A549 (cell line): ENCODE measurements at regions not wholly inside any gene's neighbourhood (a gene's known extent, or its start where the extent isn't known, plus 50 kb on each side); places are given as distances from the start of the nearest gene placed in this dataset.

Source experiments
- ATAC-seq, 2 experiments: fragments of 200-7000 bp in 1 of 2; fragments of >200 bp in 1 of 2; cut with Nextera tagmentation in 1 of 2; cut with Tn5 transposase in 1 of 2; 3 replicates each; pipeline versions ENCODE4 v1.8.0 to v1.9.1; 2018 to 2020; ENCODE audit warnings: mild to moderate bottlenecking in 1 of 2, moderate library complexity in 1 of 2
- CTCF ChIA-PET: fragments of 300-600 bp; sonication (Branson Sonifier 250); formaldehyde crosslinking; extraction: SDS; loops from one replicate; lab custom pipeline; 2021; ENCODE audit warnings: antibody characterized with exemption, inconsistent platforms; lab: Yijun Ruan, JAX
- POLR2A ChIA-PET: fragments of 350-600 bp; formaldehyde crosslinking; extraction: SDS; loops from one replicate; lab custom pipeline; 2021; ENCODE audit warnings: antibody characterized with exemption, inconsistent platforms; lab: Yijun Ruan, JAX
- DNase-seq, 2 experiments: peaks; one replicate each; pipeline versions ENCODE4 v3.0.0 to v3.0.0-alpha.2; 2011 to 2016; ENCODE audit warnings: low read depth in 1 of 2, low spot score in 1 of 2
- FAIRE-seq: peaks from 2 replicates; lab custom pipeline; 2011; peaks lifted over from hg19 to GRCh38; lab: Jason Lieb, UNC
- H3K27ac ChIP-seq, 2 experiments: fragments of >200 bp; sonication (Bioruptor Twin); formaldehyde crosslinking; 3 replicates each; pipeline ENCODE4 v1.5.1; 2016 to 2017
- H3K4me1 ChIP-seq: fragments of >200 bp; sonication (Bioruptor Twin); formaldehyde crosslinking; 3 replicates; pipeline ENCODE4 v1.6.1; 2016
- H3K4me2 ChIP-seq: fragments of >200 bp; sonication (Bioruptor Twin); formaldehyde crosslinking; 3 replicates; pipeline ENCODE4 v1.6.1; 2016
- H3K4me3 ChIP-seq: fragments of >200 bp; sonication (Bioruptor Twin); formaldehyde crosslinking; 3 replicates; pipeline ENCODE4 v1.5.1; 2016
- H3K9me3 ChIP-seq: fragments of >200 bp; sonication (Bioruptor Twin); formaldehyde crosslinking; 3 replicates; pipeline ENCODE4 v1.6.1; 2016
- BHLHE40 ChIP-seq: IDR thresholded peaks from 2 replicates; pipeline ENCODE4 v1.6.1; 2012; ENCODE audit warnings: low read depth, low read length, inconsistent platforms
- CEBPB ChIP-seq, 2 experiments: fragments of >200 bp in 1 of 2; sonication (Bioruptor Twin) in 1 of 2; formaldehyde crosslinking in 1 of 2; IDR thresholded peaks; 2 replicates each; pipeline ENCODE4 v1.6.1; 2012 to 2016
- EP300 ChIP-seq, 2 experiments: fragments of >200 bp; sonication (Bioruptor Twin); formaldehyde crosslinking; IDR thresholded peaks; 2 replicates in 1 of 2; 3 replicates in 1 of 2; pipeline ENCODE4 v1.6.1; 2016 to 2017
- GATA3 ChIP-seq: IDR thresholded peaks from 2 replicates; pipeline ENCODE4 v1.6.1; 2012; ENCODE audit warnings: borderline replicate concordance
- HEYL ChIP-seq: fragments of 250-450 bp; sonication (Bioruptor Pico); IDR thresholded peaks from 2 replicates; pipeline ENCODE4 v1.8.0; 2021; ENCODE audit warnings: mild to moderate bottlenecking, moderate library complexity
- HOXB5 ChIP-seq: fragments of 250-450 bp; sonication (Bioruptor Pico); IDR thresholded peaks from 2 replicates; pipeline ENCODE4 v1.5.0; 2020; ENCODE audit warnings: mild to moderate bottlenecking, moderate library complexity
- JUNB ChIP-seq: fragments of >200 bp; sonication (Bioruptor Twin); formaldehyde crosslinking; IDR thresholded peaks from 2 replicates; pipeline ENCODE4 v1.6.1; 2016
- KDM1A ChIP-seq: fragments of 200-600 bp; sonication (generic); IDR thresholded peaks from 2 replicates; pipeline ENCODE4 v1.6.1; 2016; ENCODE audit warnings: low read depth, mild to moderate bottlenecking
- MAZ ChIP-seq: fragments of 150-350 bp; IDR thresholded peaks from 2 replicates; pipeline ENCODE4 v1.6.1; 2014; ENCODE audit warnings: antibody characterized with exemption, low read depth, low read length, borderline replicate concordance
- MYC ChIP-seq: IDR thresholded peaks from 2 replicates; pipeline ENCODE4 v1.6.1; 2012; ENCODE audit warnings: mild to moderate bottlenecking, inconsistent platforms, low read length, improper control_type of control experiment, borderline replicate concordance
- NFE2L2 ChIP-seq: fragments of 150-350 bp; conservative IDR thresholded peaks from 2 replicates; pipeline ENCODE4 v1.6.1; 2014; ENCODE audit warnings: low read length
- POLR2A ChIP-seq: IDR thresholded peaks from 2 replicates; pipeline ENCODE4 v1.6.1; 2012; ENCODE audit warnings: mild to moderate bottlenecking, low read length
- POLR2AphosphoS2 ChIP-seq: conservative IDR thresholded peaks from 2 replicates; pipeline ENCODE4 v1.6.1; 2012; ENCODE audit warnings: low read length, improper control_type of control experiment, inconsistent platforms
- RAD21 ChIP-seq, 2 experiments: fragments of >200 bp in 1 of 2; sonication (Bioruptor Twin) in 1 of 2; formaldehyde crosslinking in 1 of 2; IDR thresholded peaks in 1 of 2; conservative IDR thresholded peaks in 1 of 2; 2 replicates in 1 of 2; 3 replicates in 1 of 2; pipeline ENCODE4 v1.6.1; 2012 to 2018; ENCODE audit warnings: inconsistent platforms in 1 of 2
- RNF2 ChIP-seq: fragments of 200-600 bp; sonication (generic); IDR thresholded peaks from 2 replicates; pipeline ENCODE4 v1.6.1; 2016; ENCODE audit warnings: low read depth, mild to moderate bottlenecking, antibody characterized with exemption, moderate library complexity, borderline replicate concordance
- SMC3 ChIP-seq: fragments of >200 bp; sonication (Bioruptor Twin); formaldehyde crosslinking; IDR thresholded peaks from 3 replicates; pipeline ENCODE4 v1.6.1; 2018; ENCODE audit warnings: inconsistent platforms
- SREBF2 ChIP-seq: fragments of 450-650 bp; IDR thresholded peaks from 2 replicates; pipeline ENCODE4 v1.6.1; 2014; ENCODE audit warnings: mild to moderate bottlenecking, moderate library complexity
- WGBS: methylation state at CpG from one replicate; pipeline ENCODE4 v1.1.6; 2017; ENCODE audit errors: missing lambda C conversion rate; 5-methylcytosine and 5-hydroxymethylcytosine counted together
- TF ChIP-seq, protein P1 (sequence below): fragments of >200 bp; sonication (Bioruptor Twin); formaldehyde crosslinking; IDR thresholded peaks from 2 replicates; pipeline ENCODE4 v1.6.1; 2016
- TF ChIP-seq, protein P2 (sequence below): fragments of >200 bp; sonication (Bioruptor Twin); formaldehyde crosslinking; IDR thresholded peaks from 3 replicates; pipeline ENCODE4 v1.5.1; 2016
- TF ChIP-seq, protein P3 (sequence below): fragments of 250-450 bp; sonication (Bioruptor Pico); IDR thresholded peaks from 2 replicates; pipeline ENCODE4 v1.5.0; 2020; ENCODE audit warnings: low read depth, mild to moderate bottlenecking, moderate library complexity
- TF ChIP-seq, protein P4 (sequence below): IDR thresholded peaks from 2 replicates; pipeline ENCODE4 v1.6.1; 2012; ENCODE audit warnings: low read depth, borderline replicate concordance
- TF ChIP-seq, protein P5 (sequence below): fragments of >200 bp; sonication (Bioruptor Twin); formaldehyde crosslinking; IDR thresholded peaks from 3 replicates; pipeline ENCODE4 v1.6.1; 2016

DNA sequence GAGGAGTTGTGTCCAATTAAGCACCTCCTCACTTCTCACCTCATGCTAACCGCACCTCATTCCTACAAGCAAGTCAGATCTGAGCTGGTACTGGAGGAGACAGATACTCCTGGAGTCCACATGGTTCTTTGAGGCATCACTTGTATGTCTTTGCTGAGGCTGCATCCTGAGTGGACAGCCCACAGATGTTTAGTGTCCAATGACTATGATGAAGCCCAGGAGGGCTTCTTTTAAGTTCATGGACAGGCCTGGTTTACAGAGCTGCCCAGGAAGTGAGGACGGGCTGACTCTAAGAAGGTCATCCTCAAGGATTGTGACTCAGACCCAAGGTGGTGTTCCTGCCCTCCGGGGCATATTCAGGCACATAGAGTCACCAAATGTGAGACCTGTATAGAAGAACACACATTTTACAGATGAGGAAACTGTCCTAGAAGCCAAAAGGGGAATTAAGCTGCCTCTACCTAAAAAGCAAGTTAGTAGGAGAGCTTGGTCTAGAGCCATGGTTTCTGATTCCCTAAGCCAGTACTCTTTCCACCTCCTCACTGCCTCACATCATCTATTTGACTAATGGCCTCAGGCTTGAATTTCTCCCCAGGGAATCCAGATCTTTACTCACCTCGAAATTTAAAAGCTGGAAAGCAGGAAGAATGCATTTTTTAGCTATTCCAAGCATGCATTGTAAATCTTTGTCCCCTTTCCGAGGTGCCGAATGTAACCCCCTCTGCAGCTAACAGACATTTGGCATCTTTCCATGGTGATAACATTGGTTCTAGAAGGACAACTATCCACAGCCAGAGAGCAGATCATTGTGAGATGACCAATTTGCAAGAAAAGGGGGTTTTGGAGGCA, 228.1 kb downstream of the OMA1 start (continued):
- no peak for TF ChIP-seq EP300 (IDR thresholded peaks at IDR 0.05)
- no peak for TF ChIP-seq KDM1A
- TF ChIP-seq, protein P1, sequence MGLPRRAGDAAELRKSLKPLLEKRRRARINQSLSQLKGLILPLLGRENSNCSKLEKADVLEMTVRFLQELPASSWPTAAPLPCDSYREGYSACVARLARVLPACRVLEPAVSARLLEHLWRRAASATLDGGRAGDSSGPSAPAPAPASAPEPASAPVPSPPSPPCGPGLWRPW: no peak
- no peak for TF ChIP-seq CEBPB (IDR thresholded peaks at IDR 0.05)
- TF ChIP-seq RNF2: no peak
- TF ChIP-seq, protein P2, sequence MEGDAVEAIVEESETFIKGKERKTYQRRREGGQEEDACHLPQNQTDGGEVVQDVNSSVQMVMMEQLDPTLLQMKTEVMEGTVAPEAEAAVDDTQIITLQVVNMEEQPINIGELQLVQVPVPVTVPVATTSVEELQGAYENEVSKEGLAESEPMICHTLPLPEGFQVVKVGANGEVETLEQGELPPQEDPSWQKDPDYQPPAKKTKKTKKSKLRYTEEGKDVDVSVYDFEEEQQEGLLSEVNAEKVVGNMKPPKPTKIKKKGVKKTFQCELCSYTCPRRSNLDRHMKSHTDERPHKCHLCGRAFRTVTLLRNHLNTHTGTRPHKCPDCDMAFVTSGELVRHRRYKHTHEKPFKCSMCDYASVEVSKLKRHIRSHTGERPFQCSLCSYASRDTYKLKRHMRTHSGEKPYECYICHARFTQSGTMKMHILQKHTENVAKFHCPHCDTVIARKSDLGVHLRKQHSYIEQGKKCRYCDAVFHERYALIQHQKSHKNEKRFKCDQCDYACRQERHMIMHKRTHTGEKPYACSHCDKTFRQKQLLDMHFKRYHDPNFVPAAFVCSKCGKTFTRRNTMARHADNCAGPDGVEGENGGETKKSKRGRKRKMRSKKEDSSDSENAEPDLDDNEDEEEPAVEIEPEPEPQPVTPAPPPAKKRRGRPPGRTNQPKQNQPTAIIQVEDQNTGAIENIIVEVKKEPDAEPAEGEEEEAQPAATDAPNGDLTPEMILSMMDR: no peak

DNA sequence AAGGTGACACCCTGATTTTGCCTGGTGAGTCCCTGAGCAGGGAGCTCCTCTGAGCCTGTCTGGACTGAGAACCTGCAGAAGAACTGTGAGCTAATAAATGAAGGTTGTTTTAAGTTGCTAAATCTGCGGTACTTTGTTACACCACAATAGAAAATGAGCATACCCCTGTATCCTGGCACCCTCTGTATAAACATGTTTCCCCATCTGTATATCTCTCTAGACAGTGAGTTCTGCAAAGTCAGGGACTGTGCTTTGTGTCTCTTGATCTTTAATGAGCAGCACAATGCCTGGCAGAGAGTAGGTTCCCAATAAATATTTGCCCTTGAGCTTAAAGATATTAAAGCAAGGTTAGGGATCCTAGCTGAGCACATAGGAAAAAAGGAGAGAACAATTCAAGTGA, 228.8 kb downstream of the OMA1 start:
- WGBS: 11% methylated on average over 1 of the region's 1 CpG
- TF ChIP-seq SREBF2: no peak
- TF ChIP-seq, protein P3, sequence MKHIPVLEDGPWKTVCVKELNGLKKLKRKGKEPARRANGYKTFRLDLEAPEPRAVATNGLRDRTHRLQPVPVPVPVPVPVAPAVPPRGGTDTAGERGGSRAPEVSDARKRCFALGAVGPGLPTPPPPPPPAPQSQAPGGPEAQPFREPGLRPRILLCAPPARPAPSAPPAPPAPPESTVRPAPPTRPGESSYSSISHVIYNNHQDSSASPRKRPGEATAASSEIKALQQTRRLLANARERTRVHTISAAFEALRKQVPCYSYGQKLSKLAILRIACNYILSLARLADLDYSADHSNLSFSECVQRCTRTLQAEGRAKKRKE (CRISPR knock-in tag): no peak
- no peak for TF ChIP-seq MAZ
- no peak for TF ChIP-seq MYC
- TF ChIP-seq HOXB5: no peak
- TF ChIP-seq, protein P4, sequence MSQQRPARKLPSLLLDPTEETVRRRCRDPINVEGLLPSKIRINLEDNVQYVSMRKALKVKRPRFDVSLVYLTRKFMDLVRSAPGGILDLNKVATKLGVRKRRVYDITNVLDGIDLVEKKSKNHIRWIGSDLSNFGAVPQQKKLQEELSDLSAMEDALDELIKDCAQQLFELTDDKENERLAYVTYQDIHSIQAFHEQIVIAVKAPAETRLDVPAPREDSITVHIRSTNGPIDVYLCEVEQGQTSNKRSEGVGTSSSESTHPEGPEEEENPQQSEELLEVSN: no peak
- no peak for TF ChIP-seq RAD21 (conservative IDR thresholded peaks at IDR 0.05 in 1 of 2, IDR thresholded peaks at IDR 0.05 in 1 of 2)
- TF ChIP-seq POLR2AphosphoS2: no peak
- no peak for TF ChIP-seq SMC3
- TF ChIP-seq, protein P1: no peak
- no peak for TF ChIP-seq BHLHE40
- TF ChIP-seq EP300 (IDR thresholded peaks at IDR 0.05): no peak
- no peak for TF ChIP-seq GATA3
- no peak for TF ChIP-seq POLR2A
- TF ChIP-seq NFE2L2: no peak
- no peak for TF ChIP-seq HEYL (CRISPR knock-in tag)
- TF ChIP-seq, protein P5, sequence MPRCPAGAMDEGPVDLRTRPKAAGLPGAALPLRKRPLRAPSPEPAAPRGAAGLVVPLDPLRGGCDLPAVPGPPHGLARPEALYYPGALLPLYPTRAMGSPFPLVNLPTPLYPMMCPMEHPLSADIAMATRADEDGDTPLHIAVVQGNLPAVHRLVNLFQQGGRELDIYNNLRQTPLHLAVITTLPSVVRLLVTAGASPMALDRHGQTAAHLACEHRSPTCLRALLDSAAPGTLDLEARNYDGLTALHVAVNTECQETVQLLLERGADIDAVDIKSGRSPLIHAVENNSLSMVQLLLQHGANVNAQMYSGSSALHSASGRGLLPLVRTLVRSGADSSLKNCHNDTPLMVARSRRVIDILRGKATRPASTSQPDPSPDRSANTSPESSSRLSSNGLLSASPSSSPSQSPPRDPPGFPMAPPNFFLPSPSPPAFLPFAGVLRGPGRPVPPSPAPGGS: no peak
- TF ChIP-seq JUNB: no peak
- TF ChIP-seq, all 56 proteins: peak for 0

More for the DNA sequence above, 228.8 kb downstream of the OMA1 start:
- Histone ChIP-seq H3K9me3 (no peaks in the 10 kb centered on the region), H3K4me2 (no peak overlapping the region), H3K4me3 (no peak overlapping the region), H3K4me1 (no peaks in the 10 kb centered on the region), H3K27ac (no peak overlapping the region)
- no peak for DNase-seq
- ATAC-seq: no peak
- ChIA-PET CTCF (no interaction called here), POLR2A (no interaction called here)
- no peak for FAIRE-seq
